ENCODE measurements at regions not wholly inside any gene's neighbourhood (a gene's known extent, or its start where the extent isn't known, plus 50 kb on each side); places are given as distances from the start of the nearest gene placed in this dataset.

GRCh38 chr3:193894121-193894863 lies 241.7 kb upstream of the HES1 start:
- TF ChIP-seq POLR2AphosphoS5 (IDR thresholded peaks at IDR 0.05; ENCODE audit: insufficient read depth in 1 of 2, low read depth in 1 of 2), result no peak
- no peak for TF ChIP-seq POLR2A (IDR thresholded peaks at IDR 0.05)
